GM23338 (cell line): ENCODE measurements at regions not wholly inside any gene's neighbourhood (a gene's known extent, or its start where the extent isn't known, plus 50 kb on each side); places are given as distances from the start of the nearest gene placed in this dataset.

Source experiments
- ATAC-seq: fragments of 200-7000 bp; cut with Tn5 transposase; 3 replicates; pipeline ENCODE4 v1.9.1; 2020
- DNase-seq: peaks from one replicate; pipeline ENCODE4 v3.0.0-alpha.2; 2015; ENCODE audit warnings: low spot score
- H2AFZ ChIP-seq: fragments of 200-600 bp; sonication (generic); 2 replicates; pipeline ENCODE4 v1.8.0; 2016; ENCODE audit warnings: antibody characterized with exemption, mild to moderate bottlenecking, moderate library complexity
- H3F3A ChIP-seq: fragments of 200-600 bp; sonication (generic); replicated peaks from 2 replicates; pipeline ENCODE4 v1.8.0; 2017; ENCODE audit warnings: antibody characterized with exemption, mixed run types, low read depth
- H3K27ac ChIP-seq: fragments of 200-600 bp; sonication (generic); 2 replicates; pipeline ENCODE4 v1.6.1; 2016; ENCODE audit warnings: low read depth
- H3K27me3 ChIP-seq: fragments of 200-600 bp; sonication (generic); 2 replicates; pipeline ENCODE4 v1.8.0; 2016; ENCODE audit warnings: mild to moderate bottlenecking, mixed run types, moderate library complexity; ENCODE audit not compliant: insufficient read depth
- H3K36me3 ChIP-seq: fragments of 200-600 bp; sonication (generic); 2 replicates; pipeline ENCODE4 v1.8.0; 2016; ENCODE audit warnings: mild to moderate bottlenecking; ENCODE audit not compliant: insufficient read depth
- H3K4me1 ChIP-seq: fragments of 200-600 bp; sonication (generic); 2 replicates; pipeline ENCODE4 v1.8.0; 2016; ENCODE audit warnings: mild to moderate bottlenecking, moderate library complexity; ENCODE audit not compliant: insufficient read depth
- H3K4me2 ChIP-seq: fragments of 200-600 bp; sonication (generic); 2 replicates; pipeline ENCODE4 v1.7.1; 2017; ENCODE audit warnings: mixed run types
- H3K4me3 ChIP-seq: fragments of 200-600 bp; sonication (generic); 2 replicates; pipeline ENCODE4 v1.6.1; 2016; ENCODE audit warnings: mixed run types
- H3K79me2 ChIP-seq: fragments of 200-600 bp; sonication (generic); replicated peaks from 2 replicates; pipeline ENCODE4 v1.8.0; 2017; ENCODE audit warnings: mild to moderate bottlenecking; ENCODE audit not compliant: insufficient read depth
- H3K9me2 ChIP-seq: fragments of 200-600 bp; sonication (generic); 2 replicates; pipeline ENCODE4 v1.8.0; 2017; ENCODE audit not compliant: insufficient read depth
- H4K20me1 ChIP-seq: fragments of 200-600 bp; sonication (generic); replicated peaks from 2 replicates; pipeline ENCODE4 v1.8.0; 2017; ENCODE audit warnings: mild to moderate bottlenecking; ENCODE audit not compliant: insufficient read depth
- H3K27ac Mint-ChIP-seq: 2 replicates; pipeline ENCODE4 v1.8.0; 2020; ENCODE audit warnings: inconsistent platforms, mild to moderate bottlenecking, moderate library complexity, mixed read lengths
- H3K27me3 Mint-ChIP-seq: 3 replicates; pipeline ENCODE4 v1.8.0; 2022; ENCODE audit warnings: low read depth, mild to moderate bottlenecking, moderate library complexity, mixed read lengths, inconsistent platforms; ENCODE audit not compliant: insufficient read depth, poor library complexity
- H3K36me3 Mint-ChIP-seq: 3 replicates; pipeline ENCODE4 v1.8.0; 2021; ENCODE audit warnings: low read depth, mild to moderate bottlenecking, inconsistent platforms, moderate library complexity, mixed read lengths
- H3K4me1 Mint-ChIP-seq: 3 replicates; pipeline ENCODE4 v1.8.0; 2020; ENCODE audit warnings: mild to moderate bottlenecking, inconsistent platforms, mixed read lengths
- H3K4me3 Mint-ChIP-seq: 3 replicates; pipeline ENCODE4 v1.8.0; 2021; ENCODE audit warnings: moderate library complexity, mild to moderate bottlenecking, inconsistent platforms, mixed read lengths
- H3K9me3 Mint-ChIP-seq: 3 replicates; pipeline ENCODE4 v1.8.0; 2020; ENCODE audit warnings: moderate library complexity, mild to moderate bottlenecking, inconsistent platforms, mixed read lengths
- CREB1 ChIP-seq: fragments of 250-450 bp; sonication (Bioruptor Pico); IDR thresholded peaks from 2 replicates; pipeline ENCODE4 v1.5.0; 2020; ENCODE audit warnings: low read depth, mild to moderate bottlenecking, moderate library complexity
- EZH2phosphoT487 ChIP-seq: fragments of 200-600 bp; sonication (generic); IDR thresholded peaks from one replicate; pipeline ENCODE4 v1.8.1; 2018; ENCODE audit warnings: antibody characterized with exemption; ENCODE audit not compliant: unreplicated experiment
- NANOG ChIP-seq: IDR thresholded peaks from 2 replicates; pipeline ENCODE4 v1.6.1; 2016; ENCODE audit warnings: antibody characterized with exemption, borderline replicate concordance
- POLR2AphosphoS5 ChIP-seq: IDR thresholded peaks from 2 replicates; pipeline ENCODE4 v1.6.1; 2016; ENCODE audit warnings: antibody characterized with exemption, low read depth
- STAT1 ChIP-seq: IDR thresholded peaks from one replicate; pipeline ENCODE4 v1.6.1; 2016; ENCODE audit warnings: antibody characterized with exemption; ENCODE audit not compliant: unreplicated experiment
- TF ChIP-seq, protein P1 (sequence below), 2 experiments: fragments of 200-600 bp in 1 of 2; sonication (generic) in 1 of 2; conservative IDR thresholded peaks; 2 replicates each; pipeline versions ENCODE4 v1.5.1 to v1.6.1; 2016 to 2017; ENCODE audit warnings: antibody characterized with exemption in 2 of 2, low read depth in 2 of 2, mild to moderate bottlenecking in 2 of 2, moderate library complexity in 1 of 2
- TF ChIP-seq, protein P2 (sequence below): fragments of 250-450 bp; sonication (Bioruptor Pico); IDR thresholded peaks from 2 replicates; pipeline ENCODE4 v1.5.0; 2020; ENCODE audit warnings: mild to moderate bottlenecking, moderate library complexity
- TF ChIP-seq, protein P3 (sequence below): IDR thresholded peaks from 2 replicates; pipeline ENCODE4 v1.6.1; 2016; ENCODE audit warnings: antibody characterized with exemption

DNA sequence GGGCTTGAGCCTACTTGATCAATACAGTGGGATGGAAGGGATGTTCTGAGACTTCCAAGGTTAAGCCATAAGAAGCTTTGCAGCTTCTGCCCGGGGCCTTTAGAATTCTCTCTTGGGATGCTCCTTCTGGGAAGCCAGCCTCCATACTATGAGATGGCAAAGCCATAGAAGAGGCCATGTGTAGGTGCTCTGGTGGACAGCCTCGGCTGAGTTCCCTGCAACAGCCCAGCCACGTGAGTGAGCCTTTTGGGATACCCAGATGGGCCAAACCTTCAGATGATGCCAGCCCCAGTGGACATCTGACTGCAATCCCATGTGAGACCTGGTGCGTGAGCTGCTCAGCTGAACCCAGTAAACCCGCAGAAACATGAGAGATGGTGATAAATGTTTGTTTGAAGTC is 370.6 kb downstream of the RPS24 start:
- no peaks in the 10 kb centered on the region for H3K36me3 ChIP-seq
- Mint-ChIP-seq H3K27me3 (peaks cover 17% of the 10 kb centered on the region), H3K4me1 (peaks cover 28% of the 10 kb centered on the region), H3K27ac (no peak overlapping the region), H3K36me3 (0 out of 3 replicates have a peak, but pooled peaks cover 3% of the 10 kb centered on the region), H3K4me3 (no peak overlapping the region), H3K9me3 (no peaks in the 10 kb centered on the region; the same call in 2 of the 3 replicates)
- TF ChIP-seq, protein P1, sequence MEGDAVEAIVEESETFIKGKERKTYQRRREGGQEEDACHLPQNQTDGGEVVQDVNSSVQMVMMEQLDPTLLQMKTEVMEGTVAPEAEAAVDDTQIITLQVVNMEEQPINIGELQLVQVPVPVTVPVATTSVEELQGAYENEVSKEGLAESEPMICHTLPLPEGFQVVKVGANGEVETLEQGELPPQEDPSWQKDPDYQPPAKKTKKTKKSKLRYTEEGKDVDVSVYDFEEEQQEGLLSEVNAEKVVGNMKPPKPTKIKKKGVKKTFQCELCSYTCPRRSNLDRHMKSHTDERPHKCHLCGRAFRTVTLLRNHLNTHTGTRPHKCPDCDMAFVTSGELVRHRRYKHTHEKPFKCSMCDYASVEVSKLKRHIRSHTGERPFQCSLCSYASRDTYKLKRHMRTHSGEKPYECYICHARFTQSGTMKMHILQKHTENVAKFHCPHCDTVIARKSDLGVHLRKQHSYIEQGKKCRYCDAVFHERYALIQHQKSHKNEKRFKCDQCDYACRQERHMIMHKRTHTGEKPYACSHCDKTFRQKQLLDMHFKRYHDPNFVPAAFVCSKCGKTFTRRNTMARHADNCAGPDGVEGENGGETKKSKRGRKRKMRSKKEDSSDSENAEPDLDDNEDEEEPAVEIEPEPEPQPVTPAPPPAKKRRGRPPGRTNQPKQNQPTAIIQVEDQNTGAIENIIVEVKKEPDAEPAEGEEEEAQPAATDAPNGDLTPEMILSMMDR (conservative IDR thresholded peaks at IDR 0.05; ENCODE audit: low read depth in 2 of 2) = no peak
- TF ChIP-seq, protein P2, sequence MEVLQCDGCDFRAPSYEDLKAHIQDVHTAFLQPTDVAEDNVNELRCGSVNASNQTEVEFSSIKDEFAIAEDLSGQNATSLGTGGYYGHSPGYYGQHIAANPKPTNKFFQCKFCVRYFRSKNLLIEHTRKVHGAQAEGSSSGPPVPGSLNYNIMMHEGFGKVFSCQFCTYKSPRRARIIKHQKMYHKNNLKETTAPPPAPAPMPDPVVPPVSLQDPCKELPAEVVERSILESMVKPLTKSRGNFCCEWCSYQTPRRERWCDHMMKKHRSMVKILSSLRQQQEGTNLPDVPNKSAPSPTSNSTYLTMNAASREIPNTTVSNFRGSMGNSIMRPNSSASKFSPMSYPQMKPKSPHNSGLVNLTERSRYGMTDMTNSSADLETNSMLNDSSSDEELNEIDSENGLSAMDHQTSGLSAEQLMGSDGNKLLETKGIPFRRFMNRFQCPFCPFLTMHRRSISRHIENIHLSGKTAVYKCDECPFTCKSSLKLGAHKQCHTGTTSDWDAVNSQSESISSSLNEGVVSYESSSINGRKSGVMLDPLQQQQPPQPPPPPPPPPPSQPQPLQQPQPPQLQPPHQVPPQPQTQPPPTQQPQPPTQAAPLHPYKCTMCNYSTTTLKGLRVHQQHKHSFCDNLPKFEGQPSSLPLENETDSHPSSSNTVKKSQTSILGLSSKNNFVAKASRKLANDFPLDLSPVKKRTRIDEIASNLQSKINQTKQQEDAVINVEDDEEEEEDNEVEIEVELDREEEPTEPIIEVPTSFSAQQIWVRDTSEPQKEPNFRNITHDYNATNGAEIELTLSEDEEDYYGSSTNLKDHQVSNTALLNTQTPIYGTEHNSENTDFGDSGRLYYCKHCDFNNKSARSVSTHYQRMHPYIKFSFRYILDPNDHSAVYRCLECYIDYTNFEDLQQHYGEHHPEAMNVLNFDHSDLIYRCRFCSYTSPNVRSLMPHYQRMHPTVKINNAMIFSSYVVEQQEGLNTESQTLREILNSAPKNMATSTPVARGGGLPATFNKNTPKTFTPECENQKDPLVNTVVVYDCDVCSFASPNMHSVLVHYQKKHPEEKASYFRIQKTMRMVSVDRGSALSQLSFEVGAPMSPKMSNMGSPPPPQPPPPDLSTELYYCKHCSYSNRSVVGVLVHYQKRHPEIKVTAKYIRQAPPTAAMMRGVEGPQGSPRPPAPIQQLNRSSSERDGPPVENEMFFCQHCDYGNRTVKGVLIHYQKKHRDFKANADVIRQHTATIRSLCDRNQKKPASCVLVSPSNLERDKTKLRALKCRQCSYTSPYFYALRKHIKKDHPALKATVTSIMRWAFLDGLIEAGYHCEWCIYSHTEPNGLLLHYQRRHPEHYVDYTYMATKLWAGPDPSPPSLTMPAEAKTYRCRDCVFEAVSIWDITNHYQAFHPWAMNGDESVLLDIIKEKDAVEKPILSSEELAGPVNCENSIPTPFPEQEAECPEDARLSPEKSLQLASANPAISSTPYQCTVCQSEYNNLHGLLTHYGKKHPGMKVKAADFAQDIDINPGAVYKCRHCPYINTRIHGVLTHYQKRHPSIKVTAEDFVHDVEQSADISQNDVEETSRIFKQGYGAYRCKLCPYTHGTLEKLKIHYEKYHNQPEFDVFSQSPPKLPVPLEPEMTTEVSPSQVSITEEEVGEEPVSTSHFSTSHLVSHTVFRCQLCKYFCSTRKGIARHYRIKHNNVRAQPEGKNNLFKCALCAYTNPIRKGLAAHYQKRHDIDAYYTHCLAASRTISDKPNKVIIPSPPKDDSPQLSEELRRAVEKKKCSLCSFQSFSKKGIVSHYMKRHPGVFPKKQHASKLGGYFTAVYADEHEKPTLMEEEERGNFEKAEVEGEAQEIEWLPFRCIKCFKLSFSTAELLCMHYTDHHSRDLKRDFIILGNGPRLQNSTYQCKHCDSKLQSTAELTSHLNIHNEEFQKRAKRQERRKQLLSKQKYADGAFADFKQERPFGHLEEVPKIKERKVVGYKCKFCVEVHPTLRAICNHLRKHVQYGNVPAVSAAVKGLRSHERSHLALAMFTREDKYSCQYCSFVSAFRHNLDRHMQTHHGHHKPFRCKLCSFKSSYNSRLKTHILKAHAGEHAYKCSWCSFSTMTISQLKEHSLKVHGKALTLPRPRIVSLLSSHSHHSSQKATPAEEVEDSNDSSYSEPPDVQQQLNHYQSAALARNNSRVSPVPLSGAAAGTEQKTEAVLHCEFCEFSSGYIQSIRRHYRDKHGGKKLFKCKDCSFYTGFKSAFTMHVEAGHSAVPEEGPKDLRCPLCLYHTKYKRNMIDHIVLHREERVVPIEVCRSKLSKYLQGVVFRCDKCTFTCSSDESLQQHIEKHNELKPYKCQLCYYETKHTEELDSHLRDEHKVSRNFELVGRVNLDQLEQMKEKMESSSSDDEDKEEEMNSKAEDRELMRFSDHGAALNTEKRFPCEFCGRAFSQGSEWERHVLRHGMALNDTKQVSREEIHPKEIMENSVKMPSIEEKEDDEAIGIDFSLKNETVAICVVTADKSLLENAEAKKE = no peak
- TF ChIP-seq STAT1 = no peak
- TF ChIP-seq POLR2AphosphoS5 = no peak
- no peak for DNase-seq
- no peaks in the 10 kb centered on the region for H3K27me3 ChIP-seq
- H3F3A ChIP-seq = no peaks in the 10 kb centered on the region
- peaks cover 8% of the 10 kb centered on the region for H3K4me1 ChIP-seq
- no peak overlapping the region for H3K4me2 ChIP-seq
- no peak overlapping the region for H3K27ac ChIP-seq
- no peak for ATAC-seq
- no peak overlapping the region for H3K4me3 ChIP-seq
- peaks cover 13% of the 10 kb centered on the region; the same call in 1 of the 2 replicates for H3K9me2 ChIP-seq
- no peaks in the 10 kb centered on the region for H4K20me1 ChIP-seq
- no peaks in the 10 kb centered on the region for H3K79me2 ChIP-seq
- no peak overlapping the region for H2AFZ ChIP-seq

DNA sequence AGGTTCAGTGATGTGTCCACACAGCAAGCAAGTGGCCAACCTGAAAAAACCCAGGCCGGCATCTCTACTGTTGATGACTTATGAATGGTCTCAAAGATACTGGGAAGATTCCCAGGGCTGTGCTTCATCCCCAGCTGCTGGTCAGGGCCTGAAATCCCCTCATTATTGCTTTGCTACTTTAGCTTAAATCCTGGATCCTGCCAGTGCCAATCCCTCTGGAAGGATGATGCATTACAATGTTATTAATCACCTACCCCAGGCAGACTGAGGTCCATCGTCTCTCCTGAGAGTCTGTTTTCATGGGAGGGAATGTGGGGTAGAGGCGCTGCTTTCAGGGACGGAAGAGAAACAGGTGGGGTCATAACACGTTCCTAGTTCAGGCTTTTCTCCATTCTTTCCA is 371.6 kb downstream of the RPS24 start:
- no peak overlapping the region for H2AFZ ChIP-seq
- H3K4me2 ChIP-seq = no peak overlapping the region
- H3K4me3 ChIP-seq = no peak overlapping the region
- no peak for ATAC-seq
- no peaks in the 10 kb centered on the region for H3F3A ChIP-seq
- no peak overlapping the region for H3K4me3 Mint-ChIP-seq
- no peaks in the 10 kb centered on the region for H3K79me2 ChIP-seq
- no peak overlapping the region for H3K27ac ChIP-seq
- H3K4me1 Mint-ChIP-seq = peaks cover 28% of the 10 kb centered on the region
- no peak overlapping the region for H3K27ac Mint-ChIP-seq
- no peaks in the 10 kb centered on the region for H3K27me3 ChIP-seq
- no peaks in the 10 kb centered on the region for H4K20me1 ChIP-seq
- DNase-seq = no peak
- no peaks in the 10 kb centered on the region; the same call in 2 of the 3 replicates for H3K9me3 Mint-ChIP-seq
- H3K9me2 ChIP-seq = peaks cover 16% of the 10 kb centered on the region; the same call in 1 of the 2 replicates
- H3K36me3 Mint-ChIP-seq = 0 out of 3 replicates have a peak, but pooled peaks cover 3% of the 10 kb centered on the region
- no peaks in the 10 kb centered on the region for H3K36me3 ChIP-seq
- peaks cover 8% of the 10 kb centered on the region for H3K4me1 ChIP-seq
- peaks cover 21% of the 10 kb centered on the region for H3K27me3 Mint-ChIP-seq
- TF ChIP-seq, protein P3, sequence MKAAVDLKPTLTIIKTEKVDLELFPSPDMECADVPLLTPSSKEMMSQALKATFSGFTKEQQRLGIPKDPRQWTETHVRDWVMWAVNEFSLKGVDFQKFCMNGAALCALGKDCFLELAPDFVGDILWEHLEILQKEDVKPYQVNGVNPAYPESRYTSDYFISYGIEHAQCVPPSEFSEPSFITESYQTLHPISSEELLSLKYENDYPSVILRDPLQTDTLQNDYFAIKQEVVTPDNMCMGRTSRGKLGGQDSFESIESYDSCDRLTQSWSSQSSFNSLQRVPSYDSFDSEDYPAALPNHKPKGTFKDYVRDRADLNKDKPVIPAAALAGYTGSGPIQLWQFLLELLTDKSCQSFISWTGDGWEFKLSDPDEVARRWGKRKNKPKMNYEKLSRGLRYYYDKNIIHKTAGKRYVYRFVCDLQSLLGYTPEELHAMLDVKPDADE = no peak
- TF ChIP-seq NANOG = no peak
- TF ChIP-seq STAT1 = no peak
- no peak for TF ChIP-seq POLR2AphosphoS5
- TF ChIP-seq, protein P1 (conservative IDR thresholded peaks at IDR 0.05; ENCODE audit: low read depth in 2 of 2) = no peak
- no peak for TF ChIP-seq CREB1 (CRISPR knock-in tag)
- TF ChIP-seq EZH2phosphoT487 = no peak
